Testis (tissue), 2 donors: ENCODE measurements at regions not wholly inside any gene's neighbourhood (a gene's known extent, or its start where the extent isn't known, plus 50 kb on each side); places are given as distances from the start of the nearest gene placed in this dataset.

ENCODE experiments used
- CTCF ChIP-seq, 3 experiments: fragments of 450-650 bp in 2 of 3; fragments of 200-600 bp in 1 of 3; sonication (generic) in 1 of 3; IDR thresholded peaks; one replicate each; pipeline ENCODE4 v1.5.1; 2016 to 2019; ENCODE audit warnings: antibody characterized with exemption in 3 of 3, mild to moderate bottlenecking in 2 of 3, moderate library complexity in 1 of 3
- POLR2A ChIP-seq: fragments of 450-650 bp; IDR thresholded peaks from one replicate; pipeline ENCODE4 v1.6.1; 2017; ENCODE audit warnings: antibody characterized with exemption, mild to moderate bottlenecking, moderate library complexity

- TF ChIP-seq CTCF (IDR thresholded peaks at IDR 0.05) = no peak
- TF ChIP-seq POLR2A = no peak
These were observed 729.7 kb downstream of the BCL11B start for GRCh38 chr14:98542316-98542715.
